Activated CD8-positive, alpha-beta memory T cell treated with anti-CD3 and anti-CD28 coated beads, Interleukin-2, amount 50 U/mL, for 1 hour (primary cell): ENCODE measurements at regions not wholly inside any gene's neighbourhood (a gene's known extent, or its start where the extent isn't known, plus 50 kb on each side); places are given as distances from the start of the nearest gene placed in this dataset.

Source experiments
- DNase-seq: peaks from one replicate; pipeline ENCODE4 v3.0.0-alpha.2; 2020; ENCODE audit errors: extremely low read depth

GRCh38 chr6:165913676-165914570, 250.9 kb upstream of the PDE10A start:
- DNase-seq, result no peak

GRCh38 chr6:165910184-165910966, 247.3 kb upstream of the PDE10A start:
- no peak for DNase-seq

- DNase-seq, result no peak
Measured at GRCh38 chr6:165906736-165907135, 243.7 kb upstream of the PDE10A start.

GRCh38 chr6:165905744-165906143, 242.7 kb upstream of the PDE10A start:
- DNase-seq, result no peak

GRCh38 chr6:165900970-165901369, 237.9 kb upstream of the PDE10A start:
- no peak for DNase-seq

- no peak for DNase-seq
Measured at GRCh38 chr6:165899611-165900010, 236.6 kb upstream of the PDE10A start.

- DNase-seq, result no peak
Measured at GRCh38 chr6:165895421-165896165, 232.6 kb upstream of the PDE10A start.

- DNase-seq, result no peak
Measured at GRCh38 chr6:165894171-165894825, 231.3 kb upstream of the PDE10A start.

GRCh38 chr6:165893431-165893830, 230.4 kb upstream of the PDE10A start:
- no peak for DNase-seq

GRCh38 chr6:165891320-165891719, 228.3 kb upstream of the PDE10A start:
- no peak for DNase-seq

- no peak for DNase-seq
Measured at GRCh38 chr6:165890404-165890735, 227.3 kb upstream of the PDE10A start.

GRCh38 chr6:165889636-165890403, 226.8 kb upstream of the PDE10A start:
- no peak for DNase-seq

GRCh38 chr6:165886169-165886568, 223.1 kb upstream of the PDE10A start:
- DNase-seq, result no peak

GRCh38 chr6:165884813-165885765, 222.0 kb upstream of the PDE10A start:
- peak; percentile 5 for DNase-seq

- no peak for DNase-seq
Measured at GRCh38 chr6:165883851-165884640, 221.0 kb upstream of the PDE10A start.

GRCh38 chr6:165881806-165882205, 218.8 kb upstream of the PDE10A start:
- no peak for DNase-seq

GRCh38 chr6:165880686-165881085, 217.6 kb upstream of the PDE10A start:
- DNase-seq, result no peak

- no peak for DNase-seq
Measured at GRCh38 chr6:165877773-165878172, 214.7 kb upstream of the PDE10A start.

GRCh38 chr6:165877192-165877591, 214.2 kb upstream of the PDE10A start:
- no peak for DNase-seq
